SK-N-SH (cell line): ENCODE measurements at regions not wholly inside any gene's neighbourhood (a gene's known extent, or its start where the extent isn't known, plus 50 kb on each side); places are given as distances from the start of the nearest gene placed in this dataset.

Source experiments
- CTCF ChIA-PET: fragments of 300-600, 350-600 bp; formaldehyde crosslinking; extraction: SDS; loops from one replicate; lab custom pipeline; 2021; lab: Yijun Ruan, JAX
- POLR2A ChIA-PET: fragments of 350-600 bp; sonication (Branson Sonifier 250); formaldehyde crosslinking; extraction: SDS; loops from one replicate; lab custom pipeline; 2020; ENCODE audit warnings: antibody characterized with exemption, inconsistent platforms; lab: Yijun Ruan, JAX
- DNase-seq: peaks from one replicate; pipeline ENCODE4 v3.0.0; 2012
- H2AFZ ChIP-seq: fragments of 200-600 bp; sonication (generic); 2 replicates; pipeline ENCODE4 v1.8.1; 2016; ENCODE audit warnings: antibody characterized with exemption, mild to moderate bottlenecking, low read depth
- H3F3A ChIP-seq: fragments of 200-600 bp; sonication (generic); replicated peaks from 2 replicates; pipeline ENCODE3; 2016; ENCODE audit warnings: antibody characterized with exemption, mild to moderate bottlenecking; ENCODE audit not compliant: insufficient read depth
- H3K27ac ChIP-seq, 2 experiments: fragments of 200-500 bp in 1 of 2; fragments of 200-600 bp in 1 of 2; sonication (Bioruptor generic) in 1 of 2; sonication (generic), shearing (Covaris generic) in 1 of 2; 2 replicates each; pipeline versions ENCODE4 v1.5.1 to v1.6.1; 2014 to 2016; ENCODE audit warnings: low read depth in 2 of 2, inconsistent platforms in 1 of 2, low read length in 1 of 2, mild to moderate bottlenecking in 1 of 2, mixed read lengths in 1 of 2
- H3K27me3 ChIP-seq: fragments of 200-600 bp; sonication (generic), shearing (Covaris generic); 2 replicates; pipeline ENCODE4 v1.6.1; 2016; ENCODE audit warnings: mixed run types; ENCODE audit not compliant: insufficient read depth
- H3K36me3 ChIP-seq, 2 experiments: fragments of 200-500 bp in 1 of 2; fragments of 200-600 bp in 1 of 2; sonication (Bioruptor generic) in 1 of 2; sonication (generic) in 1 of 2; replicated peaks in 1 of 2; 2 replicates each; pipeline versions ENCODE3 to v1.5.1; 2014 to 2016; ENCODE audit warnings: low read length in 1 of 2, mild to moderate bottlenecking in 1 of 2; ENCODE audit not compliant: insufficient read depth in 2 of 2, control insufficient read depth in 1 of 2
- H3K4me1 ChIP-seq, 2 experiments: fragments of 200-500 bp in 1 of 2; fragments of 200-600 bp in 1 of 2; sonication (Bioruptor generic) in 1 of 2; sonication (generic), shearing (Covaris generic) in 1 of 2; 2 replicates each; pipeline versions ENCODE4 v1.5.1 to v1.6.1; 2014 to 2016; ENCODE audit warnings: low read depth in 1 of 2, low read length in 1 of 2, mixed run types in 1 of 2; ENCODE audit not compliant: insufficient read depth in 2 of 2, control insufficient read depth in 1 of 2
- H3K4me2 ChIP-seq: fragments of 200-600 bp; sonication (generic), shearing (Covaris generic); 2 replicates; pipeline ENCODE4 v1.6.1; 2017; ENCODE audit warnings: mixed run types
- H3K4me3 ChIP-seq, 2 experiments: fragments of 200-500 bp in 1 of 2; fragments of 200-600 bp in 1 of 2; sonication (Bioruptor generic) in 1 of 2; sonication (generic), shearing (Covaris generic) in 1 of 2; 2 replicates each; pipeline versions ENCODE4 v1.5.1 to v1.8.1; 2014 to 2016; ENCODE audit warnings: low read depth in 2 of 2, inconsistent platforms in 1 of 2, low read length in 1 of 2, mild to moderate bottlenecking in 1 of 2, mixed read lengths in 1 of 2, moderate library complexity in 1 of 2
- H3K79me2 ChIP-seq: fragments of 200-600 bp; sonication (generic); 2 replicates; pipeline ENCODE4 v1.8.1; 2017; ENCODE audit warnings: mild to moderate bottlenecking; ENCODE audit not compliant: insufficient read depth
- H3K9ac ChIP-seq: fragments of 200-600 bp; sonication (generic); 2 replicates; pipeline ENCODE4 v1.6.1; 2017; ENCODE audit warnings: mixed run types
- H3K9me2 ChIP-seq: fragments of 200-600 bp; sonication (generic); 2 replicates; pipeline ENCODE4 v1.6.1; 2017; ENCODE audit warnings: mixed run types
- H3K9me3 ChIP-seq: fragments of 200-600 bp; sonication (generic); 2 replicates; pipeline ENCODE4 v1.6.1; 2017; ENCODE audit warnings: mixed run types, mild to moderate bottlenecking, moderate library complexity
- H4K20me1 ChIP-seq: fragments of 200-600 bp; sonication (generic); 2 replicates; pipeline ENCODE4 v1.6.1; 2017; ENCODE audit warnings: mild to moderate bottlenecking, mixed run types; ENCODE audit not compliant: insufficient read depth
- CHD2 ChIP-seq: fragments of 150-350 bp; IDR thresholded peaks from 2 replicates; pipeline ENCODE4 v1.6.1; 2018; ENCODE audit warnings: low read length; ENCODE audit not compliant: partially characterized antibody
- EP300 ChIP-seq, 2 experiments: IDR thresholded peaks; 2 replicates each; pipeline versions ENCODE4 v1.4.0 to v1.6.1; 2012; ENCODE audit warnings: borderline replicate concordance in 1 of 2, low read depth in 1 of 2, low read length in 1 of 2
- FOXJ3 ChIP-seq: sonication (generic); formaldehyde crosslinking; IDR thresholded peaks from 2 replicates; pipeline ENCODE4 v1.5.1; 2020; ENCODE audit warnings: mild to moderate bottlenecking, missing genetic modification reagents
- FOXM1 ChIP-seq: IDR thresholded peaks from 2 replicates; pipeline ENCODE4 v1.4.0; 2012; ENCODE audit warnings: low read depth, mild to moderate bottlenecking
- GABPA ChIP-seq: IDR thresholded peaks from 2 replicates; pipeline ENCODE4 v1.4.0; 2012; ENCODE audit warnings: low read depth, mild to moderate bottlenecking
- NFIC ChIP-seq: IDR thresholded peaks from 2 replicates; pipeline ENCODE4 v1.4.0; 2012; ENCODE audit warnings: borderline replicate concordance
- NRF1 ChIP-seq: IDR thresholded peaks from 2 replicates; pipeline ENCODE4 v1.6.1; 2012; ENCODE audit warnings: low read depth, mild to moderate bottlenecking, low read length
- PBX3 ChIP-seq: IDR thresholded peaks from 2 replicates; pipeline ENCODE4; 2012
- POLR2AphosphoS5 ChIP-seq: IDR thresholded peaks from 2 replicates; pipeline ENCODE4 v1.6.1; 2012; ENCODE audit warnings: low read depth, low read length
- RFX5 ChIP-seq: IDR thresholded peaks from 2 replicates; pipeline ENCODE4 v1.6.1; 2012; ENCODE audit warnings: mild to moderate bottlenecking, improper control_type of control experiment, low read length
- RXRA ChIP-seq: IDR thresholded peaks from 2 replicates; pipeline ENCODE4 v1.4.0; 2012; ENCODE audit warnings: low read depth, mild to moderate bottlenecking, borderline replicate concordance
- TCF12 ChIP-seq: IDR thresholded peaks from 2 replicates; pipeline ENCODE4 v1.4.0; 2012
- TEAD4 ChIP-seq: IDR thresholded peaks from 2 replicates; pipeline ENCODE4 v1.4.0; 2012; ENCODE audit warnings: mild to moderate bottlenecking, borderline replicate concordance; ENCODE audit not compliant: insufficient read depth
- USF1 ChIP-seq: IDR thresholded peaks from 2 replicates; pipeline ENCODE4 v1.4.0; 2012; ENCODE audit warnings: low read depth, borderline replicate concordance
- USF2 ChIP-seq: fragments of 150-350 bp; IDR thresholded peaks from 2 replicates; pipeline ENCODE4 v1.6.1; 2017; ENCODE audit warnings: antibody characterized with exemption, low read length, low read depth, borderline replicate concordance
- YY1 ChIP-seq: IDR thresholded peaks from 2 replicates; pipeline ENCODE4 v1.4.0; 2012; ENCODE audit warnings: low read depth, mild to moderate bottlenecking
- WGBS: methylation state at CpG from one replicate; pipeline ENCODE4 v1.1.6; 2017; ENCODE audit warnings: low lambda C conversion rate; 5-methylcytosine and 5-hydroxymethylcytosine counted together

DNA sequence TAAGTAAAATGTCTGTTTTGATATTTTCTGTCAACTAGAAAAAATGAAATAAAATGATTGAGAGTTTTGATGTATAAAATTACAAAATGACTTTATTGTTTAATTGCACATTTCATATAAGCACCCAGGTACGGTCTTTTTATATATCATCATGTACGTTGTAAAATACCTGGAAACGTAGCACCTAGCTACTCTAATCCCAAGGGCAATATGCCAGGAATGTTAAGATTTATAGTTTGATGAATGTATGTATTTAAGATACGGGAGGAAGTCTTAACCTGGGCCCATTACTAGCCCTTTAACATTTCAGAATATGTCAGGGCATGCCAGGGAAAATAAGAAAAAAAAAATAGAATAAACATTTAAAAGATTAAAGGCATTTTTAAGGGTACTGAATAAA is 490.9 kb upstream of the NRSN1 start:
- Histone ChIP-seq H3K79me2 (no peaks in the 10 kb centered on the region), H3K9me2 (no peaks in the 10 kb centered on the region), H3K9ac (no peak overlapping the region), H3K9me3 (no peaks in the 10 kb centered on the region)
- WGBS, result 56% methylated on average over 4 of the region's 4 CpGs
- DNase-seq, result no peak
- TF ChIP-seq TCF12, result no peak
- TF ChIP-seq GABPA, result no peak
- TF ChIP-seq NFIC, result no peak
- TF ChIP-seq USF1, result no peak
- TF ChIP-seq NRF1, result no peak
- no peak for TF ChIP-seq EP300 (IDR thresholded peaks at IDR 0.05; ENCODE audit: borderline replicate concordance in 1 of 2, low read depth in 1 of 2, low read length in 1 of 2)
- TF ChIP-seq PBX3, result no peak
- TF ChIP-seq, all 33 proteins: peak for 0
- Histone ChIP-seq H3K4me3 (no peak overlapping the region), H3K27ac (no peak overlapping the region), H4K20me1 (no peaks in the 10 kb centered on the region), H3K4me1 (no peaks in the 10 kb centered on the region; a peak in 1 of 4 replicates), H3K36me3 (no peaks in the 10 kb centered on the region), H3K27me3 (no peaks in the 10 kb centered on the region), H3F3A (no peaks in the 10 kb centered on the region), H2AFZ (no peak overlapping the region), H3K4me2 (no peak overlapping the region)
- ChIA-PET CTCF (interaction anchor here (1.4 kb wide), 1 partner anchor 13 kb away, joined by 4 read pairs; no protein-coding TSS in a partner anchor), POLR2A (no interaction called here)

GRCh38 chr6:23637296-23637695 is 488.7 kb upstream of the NRSN1 start:
- no peak for DNase-seq
- H3K79me2 ChIP-seq, result no peaks in the 10 kb centered on the region
- CTCF ChIA-PET, result no interaction called here
- H4K20me1 ChIP-seq, result no peaks in the 10 kb centered on the region
- H3K9me2 ChIP-seq, result no peaks in the 10 kb centered on the region
- 65% methylated on average over 6 of the region's 6 CpGs for WGBS
- POLR2A ChIA-PET, result no interaction called here
- no peak overlapping the region for H3K9ac ChIP-seq
- H3K36me3 ChIP-seq, result no peaks in the 10 kb centered on the region
- no peak overlapping the region for H3K4me3 ChIP-seq
- no peaks in the 10 kb centered on the region for H3K27me3 ChIP-seq
- no peaks in the 10 kb centered on the region for H3F3A ChIP-seq
- no peak overlapping the region for H2AFZ ChIP-seq
- H3K4me2 ChIP-seq, result no peak overlapping the region
- no peaks in the 10 kb centered on the region for H3K9me3 ChIP-seq
- H3K4me1 ChIP-seq, result no peaks in the 10 kb centered on the region; a peak in 1 of 4 replicates
- no peak for TF ChIP-seq FOXM1
- TF ChIP-seq FOXJ3, result no peak
- no peak for TF ChIP-seq RFX5
- TF ChIP-seq CHD2, result no peak
- no peak for TF ChIP-seq USF2
- no peak for TF ChIP-seq YY1
- TF ChIP-seq TEAD4, result no peak
- no peak for TF ChIP-seq POLR2AphosphoS5
- no peak for TF ChIP-seq NFIC
- no peak for TF ChIP-seq RXRA
- H3K27ac ChIP-seq, result no peak overlapping the region
